Mesendoderm (in vitro differentiated cells): ENCODE measurements at regions not wholly inside any gene's neighbourhood (a gene's known extent, or its start where the extent isn't known, plus 50 kb on each side); places are given as distances from the start of the nearest gene placed in this dataset.

Experiments
- DNase-seq: peaks from one replicate; pipeline ENCODE4 v3.0.0; 2013
- H2AK5ac ChIP-seq: 2 replicates; pipeline ENCODE4 v1.6.1; 2013; ENCODE audit warnings: low read length, inconsistent platforms
- H2BK120ac ChIP-seq: 2 replicates; pipeline ENCODE4 v1.6.1; 2013; ENCODE audit warnings: low read depth, mild to moderate bottlenecking, low read length, moderate library complexity, mixed read lengths
- H2BK15ac ChIP-seq: replicated peaks from 2 replicates; pipeline ENCODE4 v1.6.1; 2013; ENCODE audit warnings: low read depth, mild to moderate bottlenecking, moderate library complexity
- H2BK5ac ChIP-seq: 2 replicates; pipeline ENCODE4 v1.6.1; 2013; ENCODE audit warnings: low read length, inconsistent platforms
- H3K18ac ChIP-seq: 2 replicates; pipeline ENCODE4 v1.6.1; 2013; ENCODE audit warnings: mild to moderate bottlenecking, low read length, mixed read lengths
- H3K23ac ChIP-seq: one replicate; pipeline ENCODE4 v1.6.1; 2013; ENCODE audit warnings: low read length
- H3K27ac ChIP-seq: 2 replicates; pipeline ENCODE4 v1.5.1; 2013; ENCODE audit warnings: low read depth, mild to moderate bottlenecking, inconsistent platforms, low read length, moderate library complexity
- H3K27me3 ChIP-seq: 2 replicates; pipeline ENCODE4 v1.6.1; 2013; ENCODE audit warnings: low read length, control low read depth, mild to moderate bottlenecking, inconsistent platforms; ENCODE audit not compliant: insufficient read depth, poor library complexity
- H3K36me3 ChIP-seq: 2 replicates; pipeline ENCODE4 v1.6.1; 2013; ENCODE audit warnings: low read length, inconsistent platforms; ENCODE audit not compliant: control insufficient read depth, insufficient read depth
- H3K4ac ChIP-seq: one replicate; pipeline ENCODE4 v1.6.1; 2013; ENCODE audit warnings: low read depth, mild to moderate bottlenecking, low read length, moderate library complexity
- H3K4me1 ChIP-seq: 2 replicates; pipeline ENCODE4 v1.6.1; 2013; ENCODE audit warnings: low read depth, low read length, inconsistent platforms; ENCODE audit not compliant: control insufficient read depth
- H3K4me2 ChIP-seq: 2 replicates; pipeline ENCODE4 v1.6.1; 2013; ENCODE audit warnings: low read length
- H3K4me3 ChIP-seq: 2 replicates; pipeline ENCODE4 v1.5.1; 2013; ENCODE audit warnings: mild to moderate bottlenecking, low read length
- H3K56ac ChIP-seq: one replicate; pipeline ENCODE4 v1.6.1; 2013; ENCODE audit warnings: low read length
- H3K79me1 ChIP-seq: 2 replicates; pipeline ENCODE4 v1.6.1; 2013; ENCODE audit warnings: low read length, inconsistent platforms
- H3K79me2 ChIP-seq: 2 replicates; pipeline ENCODE4 v1.6.1; 2013; ENCODE audit warnings: mild to moderate bottlenecking, low read length; ENCODE audit not compliant: control insufficient read depth, insufficient read depth
- H3K9ac ChIP-seq: 2 replicates; pipeline ENCODE4 v1.6.1; 2013; ENCODE audit warnings: low read length, inconsistent platforms
- H4K5ac ChIP-seq: one replicate; pipeline ENCODE4 v1.6.1; 2013; ENCODE audit warnings: low read length
- H4K8ac ChIP-seq: one replicate; pipeline ENCODE4 v1.6.1; 2013; ENCODE audit warnings: low read depth, mild to moderate bottlenecking, control low read depth, low read length, moderate library complexity
- WGBS: extraction: QIAGEN DNeasy Blood & Tissue Kit; methylation state at CpG from one replicate; pipeline ENCODE4 v1.1.7; 2013; ENCODE audit warnings: low lambda C conversion rate, missing lambda C conversion rate; ENCODE audit not compliant: insufficient coverage; ENCODE audit errors: extremely low coverage; 5-methylcytosine and 5-hydroxymethylcytosine counted together

- Histone ChIP-seq H2BK5ac (no peak overlapping the region), H2BK120ac (no peak overlapping the region), H3K36me3 (no peaks in the 10 kb centered on the region), H2BK15ac (no peak overlapping the region), H2AK5ac (no peak overlapping the region), H4K8ac (no peak overlapping the region), H3K23ac (no peak overlapping the region), H3K9ac (no peak overlapping the region), H3K27me3 (no peaks in the 10 kb centered on the region), H4K5ac (no peak overlapping the region), H3K4me1 (no peaks in the 10 kb centered on the region), H3K4me3 (no peak overlapping the region), H3K79me1 (no peaks in the 10 kb centered on the region), H3K27ac (no peak overlapping the region), H3K79me2 (no peaks in the 10 kb centered on the region), H3K18ac (no peak overlapping the region), H3K4me2 (no peak overlapping the region), H3K56ac (no peak overlapping the region), H3K4ac (no peak overlapping the region)
- no CpG with 5 or more reads among the region's 2 CpGs for WGBS
- DNase-seq, result no peak
Measured at GRCh38 chr6:102525336-102525735, 1131.8 kb downstream of the GRIK2 start.

DNA sequence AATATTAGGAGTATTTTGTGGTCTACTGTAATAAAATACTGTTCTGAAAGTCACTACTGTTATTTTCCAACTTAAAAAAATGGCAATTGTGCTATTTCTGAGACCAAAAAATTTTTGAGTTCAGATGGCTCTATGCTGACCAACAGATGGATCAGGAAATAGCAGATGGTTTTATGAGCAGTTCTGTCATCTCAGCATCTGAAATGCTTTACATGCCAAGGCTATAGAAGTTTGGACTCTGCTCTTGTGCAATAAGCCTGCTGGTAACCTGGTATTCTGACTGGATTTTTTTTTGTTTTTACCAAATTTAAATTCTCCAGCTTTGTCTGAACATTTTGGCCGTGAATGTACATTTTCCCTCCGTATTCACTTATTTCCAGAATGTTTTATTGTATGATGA lies 1127.5 kb downstream of the GRIK2 start:
- Histone ChIP-seq H3K27me3 (no peaks in the 10 kb centered on the region), H4K5ac (no peak overlapping the region), H3K9ac (no peak overlapping the region), H2BK5ac (no peak overlapping the region), H2BK120ac (no peak overlapping the region), H2BK15ac (no peak overlapping the region), H3K4me2 (no peak overlapping the region), H3K23ac (no peak overlapping the region), H2AK5ac (no peak overlapping the region), H3K79me1 (no peaks in the 10 kb centered on the region), H3K56ac (no peak overlapping the region), H3K27ac (no peak overlapping the region), H3K4me1 (no peaks in the 10 kb centered on the region), H3K18ac (no peak overlapping the region), H3K4ac (no peak overlapping the region), H3K79me2 (no peaks in the 10 kb centered on the region), H3K36me3 (no peaks in the 10 kb centered on the region), H4K8ac (no peak overlapping the region), H3K4me3 (no peak overlapping the region)
- WGBS, result no CpG with 5 or more reads among the region's 2 CpGs
- no peak for DNase-seq

GRCh38 chr6:102517506-102517905 lies 1124.0 kb downstream of the GRIK2 start:
- no peak overlapping the region for H2BK120ac ChIP-seq

GRCh38 chr6:102501615-102502014 lies 1108.1 kb downstream of the GRIK2 start:
- H3K9ac ChIP-seq, result no peak overlapping the region
- H3K56ac ChIP-seq, result no peak overlapping the region
- H3K18ac ChIP-seq, result no peak overlapping the region
- H3K27me3 ChIP-seq, result no peaks in the 10 kb centered on the region
- H3K79me2 ChIP-seq, result no peaks in the 10 kb centered on the region
- H3K27ac ChIP-seq, result no peak overlapping the region
- H3K79me1 ChIP-seq, result no peaks in the 10 kb centered on the region
- H3K4me1 ChIP-seq, result no peaks in the 10 kb centered on the region
- H3K4me2 ChIP-seq, result no peak overlapping the region
- no peak overlapping the region for H3K4me3 ChIP-seq
- no peaks in the 10 kb centered on the region for H3K36me3 ChIP-seq
- no peak overlapping the region for H2BK15ac ChIP-seq
- no CpG with 5 or more reads among the region's 1 CpG for WGBS
- no peak overlapping the region for H4K5ac ChIP-seq
- no peak overlapping the region for H4K8ac ChIP-seq
- no peak overlapping the region for H2AK5ac ChIP-seq
- H3K23ac ChIP-seq, result no peak overlapping the region
- DNase-seq, result no peak
- H3K4ac ChIP-seq, result no peak overlapping the region
- H2BK5ac ChIP-seq, result no peak overlapping the region
- no peak overlapping the region for H2BK120ac ChIP-seq

More at GRCh38 chr6:102517506-102517905, 1124.0 kb downstream of the GRIK2 start:
- no peak overlapping the region for H3K4me3 ChIP-seq
- no peaks in the 10 kb centered on the region for H3K36me3 ChIP-seq
- no peak overlapping the region for H3K23ac ChIP-seq
- H2BK15ac ChIP-seq, result no peak overlapping the region
- H3K27me3 ChIP-seq, result no peaks in the 10 kb centered on the region
- H3K56ac ChIP-seq, result no peak overlapping the region
- no peak overlapping the region for H4K5ac ChIP-seq
- no peaks in the 10 kb centered on the region for H3K79me2 ChIP-seq
- no CpG with 5 or more reads among the region's 3 CpGs for WGBS
- DNase-seq, result no peak
- H3K4me2 ChIP-seq, result no peak overlapping the region
- no peaks in the 10 kb centered on the region for H3K4me1 ChIP-seq
- H3K9ac ChIP-seq, result no peak overlapping the region
- no peak overlapping the region for H3K27ac ChIP-seq
- no peak overlapping the region for H2BK5ac ChIP-seq
- no peak overlapping the region for H4K8ac ChIP-seq
- H3K79me1 ChIP-seq, result no peaks in the 10 kb centered on the region
- no peak overlapping the region for H3K18ac ChIP-seq
- no peak overlapping the region for H2AK5ac ChIP-seq
- no peak overlapping the region for H3K4ac ChIP-seq

DNA sequence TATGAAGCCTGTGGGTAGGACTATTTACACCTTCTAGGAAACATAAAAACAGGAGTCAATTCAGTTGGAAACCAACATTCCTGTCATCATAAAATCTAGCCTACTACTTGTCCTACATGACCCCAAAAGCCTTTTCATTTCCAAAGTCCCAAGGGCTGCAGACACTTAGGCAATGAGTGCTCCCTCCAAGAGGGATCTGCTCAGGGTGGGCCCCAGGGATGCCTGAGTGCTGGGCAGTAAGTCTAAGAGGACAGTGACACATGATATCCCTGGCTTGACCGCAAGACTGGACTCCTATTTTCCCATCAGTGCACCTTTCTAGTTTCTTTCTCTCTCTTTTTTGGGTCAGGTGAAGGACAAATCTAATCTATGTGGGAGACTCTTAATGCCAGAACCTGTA lies 1101.3 kb downstream of the GRIK2 start:
- no peak overlapping the region for H3K4me2 ChIP-seq
- no peak overlapping the region for H3K27ac ChIP-seq
- no peak overlapping the region for H2BK120ac ChIP-seq
- no peaks in the 10 kb centered on the region for H3K36me3 ChIP-seq
- H2AK5ac ChIP-seq, result no peak overlapping the region
- H4K8ac ChIP-seq, result no peak overlapping the region
- H3K56ac ChIP-seq, result no peak overlapping the region
- H3K4me3 ChIP-seq, result no peak overlapping the region
- no peaks in the 10 kb centered on the region for H3K27me3 ChIP-seq
- no CpG with 5 or more reads among the region's 1 CpG for WGBS
- no peaks in the 10 kb centered on the region for H3K4me1 ChIP-seq
- H3K9ac ChIP-seq, result no peak overlapping the region
- H3K18ac ChIP-seq, result no peak overlapping the region
- H2BK15ac ChIP-seq, result no peak overlapping the region
- no peak overlapping the region for H2BK5ac ChIP-seq
- H3K23ac ChIP-seq, result no peak overlapping the region
- H4K5ac ChIP-seq, result no peak overlapping the region
- H3K79me1 ChIP-seq, result no peaks in the 10 kb centered on the region
- no peak for DNase-seq
- H3K79me2 ChIP-seq, result no peaks in the 10 kb centered on the region
- H3K4ac ChIP-seq, result no peak overlapping the region

DNA sequence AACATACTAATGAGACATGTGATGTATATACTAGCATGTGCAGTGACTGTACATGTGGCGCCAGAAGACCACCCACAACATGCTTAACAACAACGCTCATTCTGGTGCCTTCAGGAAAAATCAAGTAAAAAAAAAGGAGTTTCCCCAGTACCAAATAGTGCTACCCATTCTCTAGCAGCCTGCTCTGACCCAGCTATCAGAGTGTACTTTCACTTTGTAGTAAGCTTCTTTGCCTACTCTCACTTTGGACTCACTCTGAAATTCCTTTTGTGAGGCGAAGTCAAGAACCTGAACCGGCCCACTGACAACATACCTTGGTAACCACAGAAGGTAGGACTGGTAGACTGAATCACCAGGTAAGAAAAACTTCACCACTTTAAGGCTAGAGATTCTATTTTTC lies 1100.0 kb downstream of the GRIK2 start:
- Histone ChIP-seq H3K18ac (no peak overlapping the region), H3K9ac (no peak overlapping the region), H2BK5ac (no peak overlapping the region), H4K5ac (no peak overlapping the region), H2AK5ac (no peak overlapping the region), H3K36me3 (no peaks in the 10 kb centered on the region), H3K79me1 (no peaks in the 10 kb centered on the region), H4K8ac (no peak overlapping the region), H3K27ac (no peak overlapping the region), H3K79me2 (no peaks in the 10 kb centered on the region), H2BK120ac (no peak overlapping the region), H3K4me1 (no peaks in the 10 kb centered on the region), H3K56ac (no peak overlapping the region), H3K27me3 (no peaks in the 10 kb centered on the region), H2BK15ac (no peak overlapping the region), H3K4me2 (no peak overlapping the region), H3K23ac (no peak overlapping the region), H3K4ac (no peak overlapping the region), H3K4me3 (no peak overlapping the region)
- WGBS, result no CpG with 5 or more reads among the region's 4 CpGs
- DNase-seq, result no peak
